ENCODE measurements at regions not wholly inside any gene's neighbourhood (a gene's known extent, or its start where the extent isn't known, plus 50 kb on each side); places are given as distances from the start of the nearest gene placed in this dataset.

DNA sequence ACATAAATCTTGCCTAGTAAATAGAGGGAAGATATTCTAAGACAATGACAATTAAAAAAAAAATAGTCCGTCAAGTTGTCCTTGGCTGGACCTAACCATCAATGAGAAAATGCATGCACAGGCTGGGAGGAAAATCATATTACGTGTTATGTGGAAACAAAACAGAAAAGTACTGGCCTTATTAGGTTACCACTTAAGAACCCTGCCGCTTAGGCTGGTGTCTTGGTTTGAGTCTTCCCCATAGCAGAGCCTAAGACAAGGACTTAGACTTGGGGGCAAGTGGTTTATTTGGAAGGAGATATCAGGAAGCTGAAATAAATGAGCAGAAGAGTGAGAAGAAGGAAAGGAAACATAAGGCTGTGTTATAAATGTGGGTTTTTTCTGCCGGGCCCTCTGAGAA, 186.4 kb downstream of the MRPL39 start:
- DNase-seq (no peak), ATAC-seq (ENCODE audit: insufficient read depth, low read depth) (no peak)
- TF ChIP-seq, protein P1, sequence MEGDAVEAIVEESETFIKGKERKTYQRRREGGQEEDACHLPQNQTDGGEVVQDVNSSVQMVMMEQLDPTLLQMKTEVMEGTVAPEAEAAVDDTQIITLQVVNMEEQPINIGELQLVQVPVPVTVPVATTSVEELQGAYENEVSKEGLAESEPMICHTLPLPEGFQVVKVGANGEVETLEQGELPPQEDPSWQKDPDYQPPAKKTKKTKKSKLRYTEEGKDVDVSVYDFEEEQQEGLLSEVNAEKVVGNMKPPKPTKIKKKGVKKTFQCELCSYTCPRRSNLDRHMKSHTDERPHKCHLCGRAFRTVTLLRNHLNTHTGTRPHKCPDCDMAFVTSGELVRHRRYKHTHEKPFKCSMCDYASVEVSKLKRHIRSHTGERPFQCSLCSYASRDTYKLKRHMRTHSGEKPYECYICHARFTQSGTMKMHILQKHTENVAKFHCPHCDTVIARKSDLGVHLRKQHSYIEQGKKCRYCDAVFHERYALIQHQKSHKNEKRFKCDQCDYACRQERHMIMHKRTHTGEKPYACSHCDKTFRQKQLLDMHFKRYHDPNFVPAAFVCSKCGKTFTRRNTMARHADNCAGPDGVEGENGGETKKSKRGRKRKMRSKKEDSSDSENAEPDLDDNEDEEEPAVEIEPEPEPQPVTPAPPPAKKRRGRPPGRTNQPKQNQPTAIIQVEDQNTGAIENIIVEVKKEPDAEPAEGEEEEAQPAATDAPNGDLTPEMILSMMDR (IDR thresholded peaks at IDR 0.05; ENCODE audit: borderline replicate concordance, extremely low read depth, low read length, poor library complexity, severe bottlenecking), result no peak
- TF ChIP-seq EZH2 (IDR thresholded peaks at IDR 0.05; ENCODE audit: borderline replicate concordance, low read depth, low read length, severe bottlenecking), result no peak
- H3K9ac ChIP-seq (ENCODE audit: low read depth, low read length), result no peak overlapping the region
- no peaks in the 10 kb centered on the region for H4K20me1 ChIP-seq (ENCODE audit: insufficient read depth, low read length)
- H3K27me3 ChIP-seq (ENCODE audit: insufficient read depth, low read length, poor library complexity), result no peaks in the 10 kb centered on the region
- H3K4me1 ChIP-seq (ENCODE audit: insufficient read depth, low read length), result 0 out of 2 replicates have a peak, but pooled peaks cover 4% of the 10 kb centered on the region
- no peak overlapping the region for H3K4me2 ChIP-seq (ENCODE audit: insufficient read depth, low read length)
- H2AFZ ChIP-seq (ENCODE audit: low read depth, low read length), result no peak overlapping the region
- no peaks in the 10 kb centered on the region for H3K9me3 ChIP-seq (ENCODE audit: insufficient read depth, low read length, severe bottlenecking)
- no peaks in the 10 kb centered on the region for H3K79me2 ChIP-seq (ENCODE audit: insufficient read depth, low read length)
- H3K4me3 ChIP-seq (ENCODE audit: low read depth in 1 of 2, low read length in 2 of 2), result no peak overlapping the region
- H3K27ac ChIP-seq (ENCODE audit: low read length), result no peak overlapping the region
- no peaks in the 10 kb centered on the region for H3K36me3 ChIP-seq (ENCODE audit: insufficient read depth, low read length)

DNA sequence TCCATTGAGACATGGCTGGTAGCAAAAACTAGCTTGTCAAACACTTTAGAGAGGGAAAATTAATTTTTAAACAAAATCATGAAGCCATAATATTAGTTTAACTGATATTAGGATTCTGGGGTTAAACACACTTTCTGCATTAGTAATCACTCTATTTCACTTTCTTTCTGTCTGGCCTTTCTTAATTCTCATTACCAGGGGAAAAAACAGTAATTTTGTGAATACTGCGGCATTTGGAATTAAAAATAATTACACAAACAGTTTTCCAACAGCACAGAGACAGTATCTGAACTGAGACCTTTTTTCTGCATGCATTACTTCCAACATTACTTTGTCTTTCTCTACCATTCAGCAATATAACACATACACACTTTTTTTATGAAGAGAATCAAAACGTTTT, 190.6 kb downstream of the MRPL39 start:
- H3K4me2 ChIP-seq (ENCODE audit: insufficient read depth, low read length), result no peak overlapping the region
- TF ChIP-seq, protein P1 (IDR thresholded peaks at IDR 0.05; ENCODE audit: borderline replicate concordance, extremely low read depth, low read length, poor library complexity, severe bottlenecking), result no peak
- TF ChIP-seq EZH2 (IDR thresholded peaks at IDR 0.05; ENCODE audit: borderline replicate concordance, low read depth, low read length, severe bottlenecking), result no peak
- peaks cover 5% of the 10 kb centered on the region for H3K9me3 ChIP-seq (ENCODE audit: insufficient read depth, low read length, severe bottlenecking)
- DNase-seq, result no peak
- H3K27me3 ChIP-seq (ENCODE audit: insufficient read depth, low read length, poor library complexity), result no peaks in the 10 kb centered on the region
- no peak overlapping the region for H2AFZ ChIP-seq (ENCODE audit: low read depth, low read length)
- no peaks in the 10 kb centered on the region for H3K36me3 ChIP-seq (ENCODE audit: insufficient read depth, low read length)
- H3K4me1 ChIP-seq (ENCODE audit: insufficient read depth, low read length), result 0 out of 2 replicates have a peak, but pooled peaks cover 4% of the 10 kb centered on the region
- no peaks in the 10 kb centered on the region for H4K20me1 ChIP-seq (ENCODE audit: insufficient read depth, low read length)
- H3K4me3 ChIP-seq (ENCODE audit: low read depth in 1 of 2, low read length in 2 of 2), result no peak overlapping the region
- no peaks in the 10 kb centered on the region for H3K79me2 ChIP-seq (ENCODE audit: insufficient read depth, low read length)
- no peak overlapping the region for H3K9ac ChIP-seq (ENCODE audit: low read depth, low read length)
- no peak for ATAC-seq (ENCODE audit: insufficient read depth, low read depth)
- H3K27ac ChIP-seq (ENCODE audit: low read length), result no peak overlapping the region

DNA sequence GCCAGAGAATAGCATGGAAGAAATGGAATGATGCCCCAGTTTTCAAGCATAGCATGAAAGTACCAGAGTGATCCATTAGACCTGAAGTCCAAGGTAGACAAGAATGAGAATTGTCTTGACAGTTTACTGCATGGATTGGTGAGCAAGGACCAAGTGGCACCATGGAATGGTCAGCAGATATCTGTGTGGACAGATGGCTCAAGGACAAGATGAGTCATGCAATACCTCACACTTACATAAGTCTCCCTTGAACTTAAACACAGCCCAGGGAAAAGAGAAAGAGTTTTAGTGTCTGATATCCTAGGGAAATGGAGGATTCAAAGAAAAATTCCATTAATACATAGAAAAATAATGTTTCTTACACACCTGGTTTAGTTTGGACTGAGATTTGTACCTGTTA, 195.2 kb downstream of the MRPL39 start:
- DNase-seq, result no peak
- no peak for TF ChIP-seq EZH2 (IDR thresholded peaks at IDR 0.05; ENCODE audit: borderline replicate concordance, low read depth, low read length, severe bottlenecking)

DNA sequence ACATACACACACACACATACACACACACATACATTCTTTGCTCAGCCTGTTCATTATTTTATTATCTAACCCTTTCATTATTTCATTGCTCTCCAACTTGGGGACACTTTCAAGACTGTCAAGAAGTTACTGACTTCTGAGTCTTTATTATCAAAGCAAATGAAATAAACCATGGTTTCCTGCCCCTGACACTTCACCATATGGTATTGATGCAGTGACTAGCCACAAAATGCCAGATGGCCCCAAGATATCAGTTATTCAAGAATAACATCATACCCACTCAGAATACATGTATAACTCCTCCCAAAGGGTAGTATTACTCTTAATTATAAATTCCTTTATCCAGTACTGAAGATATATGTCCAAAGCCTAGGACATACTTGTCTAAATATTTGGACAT, 197.3 kb downstream of the MRPL39 start:
- no peaks in the 10 kb centered on the region for H4K20me1 ChIP-seq (ENCODE audit: insufficient read depth, low read length)
- no peaks in the 10 kb centered on the region for H3K79me2 ChIP-seq (ENCODE audit: insufficient read depth, low read length)
- H3K36me3 ChIP-seq (ENCODE audit: insufficient read depth, low read length), result no peaks in the 10 kb centered on the region
- no peaks in the 10 kb centered on the region for H3K27me3 ChIP-seq (ENCODE audit: insufficient read depth, low read length, poor library complexity)
- no peak overlapping the region for H2AFZ ChIP-seq (ENCODE audit: low read depth, low read length)
- peak overlapping the region; percentile 17; the same call in 1 of the 2 replicates for H3K27ac ChIP-seq (ENCODE audit: low read length)
- DNase-seq (peak; percentile 48), ATAC-seq (ENCODE audit: insufficient read depth, low read depth) (peak; percentile 92)
- TF ChIP-seq, protein P1 (IDR thresholded peaks at IDR 0.05; ENCODE audit: borderline replicate concordance, extremely low read depth, low read length, poor library complexity, severe bottlenecking), result no peak
- no peak for TF ChIP-seq EZH2 (IDR thresholded peaks at IDR 0.05; ENCODE audit: borderline replicate concordance, low read depth, low read length, severe bottlenecking)
- H3K4me1 ChIP-seq (ENCODE audit: insufficient read depth, low read length), result peaks cover 14% of the 10 kb centered on the region
- peaks cover 5% of the 10 kb centered on the region for H3K9me3 ChIP-seq (ENCODE audit: insufficient read depth, low read length, severe bottlenecking)
- H3K9ac ChIP-seq (ENCODE audit: low read depth, low read length), result no peak overlapping the region
- H3K4me3 ChIP-seq (ENCODE audit: low read depth in 1 of 2, low read length in 2 of 2), result no peak overlapping the region
- no peak overlapping the region for H3K4me2 ChIP-seq (ENCODE audit: insufficient read depth, low read length)

More for the DNA sequence above, 195.2 kb downstream of the MRPL39 start:
- Histone ChIP-seq H3K79me2 (ENCODE audit: insufficient read depth, low read length) (no peaks in the 10 kb centered on the region), H3K9me3 (ENCODE audit: insufficient read depth, low read length, severe bottlenecking) (peaks cover 5% of the 10 kb centered on the region), H3K27ac (ENCODE audit: low read length) (no peak overlapping the region), H3K36me3 (ENCODE audit: insufficient read depth, low read length) (no peaks in the 10 kb centered on the region), H3K4me2 (ENCODE audit: insufficient read depth, low read length) (no peak overlapping the region), H2AFZ (ENCODE audit: low read depth, low read length) (no peak overlapping the region), H3K9ac (ENCODE audit: low read depth, low read length) (no peak overlapping the region), H3K4me3 (ENCODE audit: low read depth in 1 of 2, low read length in 2 of 2) (no peak overlapping the region), H4K20me1 (ENCODE audit: insufficient read depth, low read length) (no peaks in the 10 kb centered on the region), H3K27me3 (ENCODE audit: insufficient read depth, low read length, poor library complexity) (no peaks in the 10 kb centered on the region), H3K4me1 (ENCODE audit: insufficient read depth, low read length) (peaks cover 14% of the 10 kb centered on the region)
- ATAC-seq (ENCODE audit: insufficient read depth, low read depth), result no peak

All from DND-41 (cell line).